Tibial nerve (tissue), 4 donors: ENCODE measurements at regions not wholly inside any gene's neighbourhood (a gene's known extent, or its start where the extent isn't known, plus 50 kb on each side); places are given as distances from the start of the nearest gene placed in this dataset.
"Not testable (repeated sequence)": the region's sequence is repeated elsewhere in the genome, so short reads cannot be mapped to it uniquely, and the experiment has no call there.

Experiments
- DNase-seq, 2 donors: peaks; one replicate each; pipeline ENCODE4 v3.0.0-alpha.2; 2019; ENCODE audit warnings: low spot score in 2 of 2
- H3K27ac ChIP-seq, 4 donors: fragments of 200-600 bp; sonication (generic) in 3 of 4; one replicate each; pipeline ENCODE4 v1.5.1; 2017 to 2019; ENCODE audit warnings: mild to moderate bottlenecking in 1 of 4
- H3K27me3 ChIP-seq, 2 donors: fragments of 200-600 bp; sonication (generic) in 1 of 2; one replicate each; pipeline versions ENCODE4 v1.5.1 to v1.6.0; 2017 to 2019
- H3K36me3 ChIP-seq, 3 donors: fragments of 200-600 bp; sonication (generic); one replicate each; pipeline ENCODE4 v1.5.1; 2018 to 2019
- H3K4me1 ChIP-seq, 4 donors: fragments of 200-600 bp; sonication (generic) in 3 of 4; one replicate each; pipeline ENCODE4 v1.5.1; 2017 to 2019
- H3K4me3 ChIP-seq, 4 donors: fragments of 200-600 bp; sonication (generic) in 3 of 4; one replicate each; pipeline ENCODE4 v1.5.1; 2017 to 2019; ENCODE audit warnings: mild to moderate bottlenecking in 1 of 4, moderate library complexity in 1 of 4
- H3K9me3 ChIP-seq, 4 donors: fragments of 200-600 bp; sonication (generic) in 3 of 4; one replicate each; pipeline ENCODE4 v1.5.1; 2017 to 2019
- CTCF ChIP-seq, 5 experiments: fragments of 200-600 bp in 3 of 5; fragments of 450-650 bp in 2 of 5; sonication (generic) in 3 of 5; IDR thresholded peaks; one replicate each; pipeline ENCODE4 v1.5.1; 2016 to 2019; ENCODE audit warnings: antibody characterized with exemption in 5 of 5, mild to moderate bottlenecking in 3 of 5, moderate library complexity in 2 of 5
- EP300 ChIP-seq, 2 donors: sonication (generic); formaldehyde crosslinking; IDR thresholded peaks; one replicate each; pipeline ENCODE4 v1.6.1; 2017; ENCODE audit warnings: antibody characterized with exemption in 2 of 2, mild to moderate bottlenecking in 1 of 2
- POLR2A ChIP-seq, 2 donors: fragments of 450-650 bp; IDR thresholded peaks; one replicate each; pipeline ENCODE4 v1.6.1; 2017; ENCODE audit warnings: antibody characterized with exemption in 2 of 2, mild to moderate bottlenecking in 2 of 2, moderate library complexity in 2 of 2
- WGBS, 2 donors: methylation state at CpG; one replicate each; pipeline ENCODE4 v1.1.5; 2018; 5-methylcytosine and 5-hydroxymethylcytosine counted together

GRCh38 chr4:123024710-123025109 is 102.3 kb upstream of the NUDT6 start:
- Histone ChIP-seq H3K4me1 (no peaks in the 10 kb centered on the region), H3K27ac (no peak overlapping the region), H3K9me3 (no peaks in the 10 kb centered on the region), H3K4me3 (no peak overlapping the region), H3K36me3 (peaks cover 0 to 16% (median 0%) of the 10 kb centered on the region in 3 donors), H3K27me3 (no peaks in the 10 kb centered on the region)
- DNase-seq = no peak
- 53 to 64% methylated on average over 6 of the region's 6 CpGs for WGBS, 2 donors
- TF ChIP-seq EP300 (IDR thresholded peaks at IDR 0.05) = no peak
- TF ChIP-seq CTCF (IDR thresholded peaks at IDR 0.05) = no peak
- TF ChIP-seq POLR2A (IDR thresholded peaks at IDR 0.05) = no peak

GRCh38 chr4:123025398-123025797 is 103.0 kb upstream of the NUDT6 start:
- DNase-seq = no peak
- peaks cover 0 to 13% (median 0%) of the 10 kb centered on the region in 3 donors for H3K36me3 ChIP-seq
- WGBS, 2 donors = 88 to 91% methylated on average over 4 of the region's 4 CpGs
- no peaks in the 10 kb centered on the region for H3K27me3 ChIP-seq
- no peaks in the 10 kb centered on the region for H3K9me3 ChIP-seq
- TF ChIP-seq CTCF (IDR thresholded peaks at IDR 0.05) = no peak
- no peak for TF ChIP-seq EP300 (IDR thresholded peaks at IDR 0.05)
- no peak for TF ChIP-seq POLR2A (IDR thresholded peaks at IDR 0.05)
- no peaks in the 10 kb centered on the region for H3K4me1 ChIP-seq
- H3K27ac ChIP-seq = no peak overlapping the region
- no peak overlapping the region for H3K4me3 ChIP-seq

GRCh38 chr4:123026015-123026414 is 103.6 kb upstream of the NUDT6 start:
- H3K27me3 ChIP-seq, H3K9me3 ChIP-seq, H3K4me3 ChIP-seq, DNase-seq, H3K27ac ChIP-seq, H3K4me1 ChIP-seq: not testable (repeated sequence)
- H3K36me3 ChIP-seq = peaks cover 0 to 13% (median 0%) of the 10 kb centered on the region in 3 donors
- WGBS, 2 donors = 53 to 57% methylated on average over 2 of the region's 2 CpGs

- H3K27ac ChIP-seq = no peak overlapping the region
- DNase-seq = no peak
- no peaks in the 10 kb centered on the region for H3K4me1 ChIP-seq
- no peaks in the 10 kb centered on the region for H3K27me3 ChIP-seq
- H3K36me3 ChIP-seq = peaks cover 0 to 18% (median 0%) of the 10 kb centered on the region in 3 donors
- H3K9me3 ChIP-seq = no peaks in the 10 kb centered on the region
- no peak overlapping the region for H3K4me3 ChIP-seq
- WGBS, 2 donors = 84 to 86% methylated on average over 2 of the region's 2 CpGs
- TF ChIP-seq CTCF (IDR thresholded peaks at IDR 0.05) (no peak), POLR2A (IDR thresholded peaks at IDR 0.05) (no peak)
These were observed 109.3 kb upstream of the NUDT6 start for GRCh38 chr4:123031664-123032063.

GRCh38 chr4:123034023-123034422 is 111.6 kb upstream of the NUDT6 start:
- Histone ChIP-seq H3K27ac (no peak overlapping the region), H3K9me3 (no peaks in the 10 kb centered on the region), H3K36me3 (peaks cover 0 to 12% (median 0%) of the 10 kb centered on the region in 3 donors), H3K4me1 (peaks cover 0 to 3% (median 0%) of the 10 kb centered on the region in 4 donors), H3K27me3 (no peaks in the 10 kb centered on the region), H3K4me3 (no peak overlapping the region)
- DNase-seq = no peak
- TF ChIP-seq CTCF (IDR thresholded peaks at IDR 0.05) = no peak
- TF ChIP-seq EP300 (IDR thresholded peaks at IDR 0.05) = no peak
- TF ChIP-seq POLR2A (IDR thresholded peaks at IDR 0.05) = no peak
- 97 to 99% methylated on average over 2 of the region's 2 CpGs for WGBS, 2 donors

- Histone ChIP-seq H3K27ac (no peak overlapping the region), H3K4me1 (peaks cover 0 to 3% (median 0%) of the 10 kb centered on the region in 4 donors), H3K9me3 (no peaks in the 10 kb centered on the region), H3K27me3 (no peaks in the 10 kb centered on the region), H3K4me3 (no peak overlapping the region), H3K36me3 (peaks cover 0 to 4% (median 0%) of the 10 kb centered on the region in 3 donors)
- DNase-seq = no peak
- 98% methylated on average over 1 of the region's 1 CpG for WGBS, 2 donors
- no peak for TF ChIP-seq POLR2A (IDR thresholded peaks at IDR 0.05)
- no peak for TF ChIP-seq EP300 (IDR thresholded peaks at IDR 0.05)
- no peak for TF ChIP-seq CTCF (IDR thresholded peaks at IDR 0.05)
These were observed 112.8 kb upstream of the NUDT6 start for GRCh38 chr4:123035239-123035638.
